GM19324 (cell line): ENCODE measurements at regions not wholly inside any gene's neighbourhood (a gene's known extent, or its start where the extent isn't known, plus 50 kb on each side); places are given as distances from the start of the nearest gene placed in this dataset.
"Not testable (repeated sequence)": the region's sequence is repeated elsewhere in the genome, so short reads cannot be mapped to it uniquely, and the experiment has no call there.

Source experiments
- ATAC-seq: cut with Tn5 transposase; IDR thresholded peaks from one replicate; pipeline ENCODE4 v1.9.1; 2021; ENCODE audit warnings: mild to moderate bottlenecking, moderate library complexity; ENCODE audit not compliant: unreplicated experiment, low FRiP score

GRCh38 chr5:56733580-56733979 is 81.8 kb upstream of the MAP3K1 start:
- ATAC-seq, result no peak

GRCh38 chr5:56732121-56732520 is 83.2 kb upstream of the MAP3K1 start:
- no peak for ATAC-seq

GRCh38 chr5:56731473-56731872 is 83.9 kb upstream of the MAP3K1 start:
- ATAC-seq, result not testable (repeated sequence)

- no peak for ATAC-seq
Observed at GRCh38 chr5:56729488-56729887, 85.9 kb upstream of the MAP3K1 start.

- ATAC-seq, result no peak
Observed at GRCh38 chr5:56725711-56726411, 89.5 kb upstream of the MAP3K1 start.

- ATAC-seq, result not testable (repeated sequence)
Observed at GRCh38 chr5:56724857-56725256, 90.5 kb upstream of the MAP3K1 start.

GRCh38 chr5:56722317-56722716 is 93.0 kb upstream of the MAP3K1 start:
- ATAC-seq, result no peak

GRCh38 chr5:56717253-56717987 is 97.9 kb upstream of the MAP3K1 start:
- no peak for ATAC-seq

GRCh38 chr5:56715986-56716385 is 99.4 kb upstream of the MAP3K1 start:
- no peak for ATAC-seq

- ATAC-seq, result no peak
Observed at GRCh38 chr5:56712895-56713591, 102.3 kb upstream of the MAP3K1 start.

GRCh38 chr5:56710826-56711590 is 104.3 kb upstream of the MAP3K1 start:
- ATAC-seq, result no peak

GRCh38 chr5:56706504-56706903 is 108.8 kb upstream of the MAP3K1 start:
- no peak for ATAC-seq

- no peak for ATAC-seq
Observed at GRCh38 chr5:56705217-56705616, 110.1 kb upstream of the MAP3K1 start.

- no peak for ATAC-seq
Observed at GRCh38 chr5:56703952-56704351, 111.4 kb upstream of the MAP3K1 start.

GRCh38 chr5:56700711-56701110 is 114.6 kb upstream of the MAP3K1 start:
- ATAC-seq, result no peak

- no peak for ATAC-seq
Observed at GRCh38 chr5:56699538-56699937, 115.8 kb upstream of the MAP3K1 start.

- no peak for ATAC-seq
Observed at GRCh38 chr5:56698463-56699381, 116.6 kb upstream of the MAP3K1 start.

- no peak for ATAC-seq
Observed at GRCh38 chr5:56696900-56697299, 118.4 kb upstream of the MAP3K1 start.

- ATAC-seq, result no peak
Observed at GRCh38 chr5:56693220-56693579, 122.1 kb upstream of the MAP3K1 start.
